PC-9 (cell line): ENCODE measurements at regions not wholly inside any gene's neighbourhood (a gene's known extent, or its start where the extent isn't known, plus 50 kb on each side); places are given as distances from the start of the nearest gene placed in this dataset.

ENCODE experiments used
- BruUV-seq: library from RNA; stranded (reverse); fragments of 400-500 nt; replicated peaks from 2 replicates; lab custom pipeline; 2021; lab: Mats Ljungman, UMichigan
- CTCF ChIA-PET: fragments of 300-600 bp; sonication (Branson Sonifier 250); formaldehyde crosslinking; loops from one replicate; lab custom pipeline; 2022; ENCODE audit warnings: antibody characterized with exemption; lab: Charles Lee
- POLR2A ChIA-PET: fragments of 300-600 bp; sonication (Branson Sonifier 250); formaldehyde crosslinking; loops from one replicate; lab custom pipeline; 2022; ENCODE audit warnings: antibody characterized with exemption; ENCODE audit not compliant: unreplicated experiment; lab: Charles Lee
- DNase-seq, 2 experiments: peaks; one replicate each; pipeline versions ENCODE4 v3.0.0 to v3.0.0-alpha.2; 2015 to 2022; ENCODE audit warnings: mixed read lengths in 1 of 2
- H2AFZ ChIP-seq: fragments of 200-600 bp; sonication (generic); 2 replicates; pipeline ENCODE4 v1.8.1; 2017; ENCODE audit warnings: antibody characterized with exemption
- H3F3A ChIP-seq: fragments of 200-600 bp; sonication (generic); 2 replicates; pipeline ENCODE4 v1.8.1; 2017; ENCODE audit warnings: antibody characterized with exemption, mild to moderate bottlenecking, low read depth; ENCODE audit not compliant: insufficient read depth
- H3K27ac ChIP-seq: fragments of 200-600 bp; sonication (generic); 2 replicates; pipeline ENCODE4 v1.6.1; 2016; ENCODE audit warnings: mixed run types
- H3K27me3 ChIP-seq: fragments of 200-600 bp; sonication (generic); 2 replicates; pipeline ENCODE4 v1.6.1; 2016; ENCODE audit warnings: low read depth, mixed run types; ENCODE audit not compliant: insufficient read depth
- H3K36me3 ChIP-seq: fragments of 200-600 bp; sonication (generic); 2 replicates; pipeline ENCODE4 v1.6.1; 2016; ENCODE audit warnings: low read depth, mixed run types
- H3K4me1 ChIP-seq: fragments of 200-600 bp; sonication (generic); replicated peaks from 2 replicates; pipeline ENCODE4 v1.6.1; 2016; ENCODE audit warnings: mixed run types; ENCODE audit not compliant: insufficient read depth
- H3K4me2 ChIP-seq: fragments of 200-600 bp; sonication (generic); 2 replicates; pipeline ENCODE4 v1.6.1; 2017; ENCODE audit warnings: mixed run types
- H3K4me3 ChIP-seq: fragments of 200-600 bp; sonication (generic); 2 replicates; pipeline ENCODE4 v1.6.1; 2016; ENCODE audit warnings: mixed run types
- H3K79me2 ChIP-seq: fragments of 200-600 bp; sonication (generic); 2 replicates; pipeline ENCODE4 v1.6.1; 2017; ENCODE audit warnings: low read depth, mixed run types
- H3K9me2 ChIP-seq: fragments of 200-600 bp; sonication (generic); 2 replicates; pipeline ENCODE4 v1.8.1; 2017; ENCODE audit warnings: mild to moderate bottlenecking; ENCODE audit not compliant: insufficient read depth
- H3K9me3 ChIP-seq: fragments of 200-600 bp; sonication (generic); 2 replicates; pipeline ENCODE4 v1.8.1; 2016; ENCODE audit warnings: low read depth; ENCODE audit not compliant: insufficient read depth
- H4K20me1 ChIP-seq: fragments of 200-600 bp; sonication (generic); 2 replicates; pipeline ENCODE4 v1.8.1; 2017; ENCODE audit not compliant: insufficient read depth
- CTCF ChIP-seq: fragments of 200-600 bp; sonication (generic); conservative IDR thresholded peaks from 2 replicates; pipeline ENCODE4 v1.6.1; 2017; ENCODE audit warnings: mixed run types, antibody characterized with exemption, mild to moderate bottlenecking, moderate library complexity
- EZH2 ChIP-seq: fragments of 200-600 bp; sonication (generic); IDR thresholded peaks from 2 replicates; pipeline ENCODE4 v1.8.0; 2017; ENCODE audit warnings: antibody characterized with exemption, low read depth
- intact Hi-C: fragments of 100-400 bp; cut with micrococcal nuclease; formaldehyde crosslinking; loops from one replicate; pipeline ENCODE4 v1.10.0; 2022; ENCODE audit not compliant: unreplicated experiment

- ChIA-PET CTCF (no interaction called here), POLR2A (no interaction called here)
- no peaks in the 10 kb centered on the region for H3K79me2 ChIP-seq
- no peak for TF ChIP-seq EZH2
- no peak for TF ChIP-seq CTCF
- H3K27ac ChIP-seq, result no peak overlapping the region
- H3K36me3 ChIP-seq, result no peaks in the 10 kb centered on the region
- no peaks in the 10 kb centered on the region for H3K9me3 ChIP-seq
- no peaks in the 10 kb centered on the region for H3K4me1 ChIP-seq
- no TSS peak for BruUV-seq
- no peaks in the 10 kb centered on the region for H4K20me1 ChIP-seq
- intact Hi-C loops, result no loop called here
- no peak overlapping the region for H3K4me3 ChIP-seq
- no peaks in the 10 kb centered on the region for H3F3A ChIP-seq
- H3K4me2 ChIP-seq, result no peak overlapping the region
- H3K9me2 ChIP-seq, result peaks cover 5% of the 10 kb centered on the region; the same call in 1 of the 2 replicates
- DNase-seq, result no peak
- no peak overlapping the region for H2AFZ ChIP-seq
- no peaks in the 10 kb centered on the region for H3K27me3 ChIP-seq
These were observed 646.6 kb upstream of the HS3ST5 start for GRCh38 chr6:114989279-114989964.

DNA sequence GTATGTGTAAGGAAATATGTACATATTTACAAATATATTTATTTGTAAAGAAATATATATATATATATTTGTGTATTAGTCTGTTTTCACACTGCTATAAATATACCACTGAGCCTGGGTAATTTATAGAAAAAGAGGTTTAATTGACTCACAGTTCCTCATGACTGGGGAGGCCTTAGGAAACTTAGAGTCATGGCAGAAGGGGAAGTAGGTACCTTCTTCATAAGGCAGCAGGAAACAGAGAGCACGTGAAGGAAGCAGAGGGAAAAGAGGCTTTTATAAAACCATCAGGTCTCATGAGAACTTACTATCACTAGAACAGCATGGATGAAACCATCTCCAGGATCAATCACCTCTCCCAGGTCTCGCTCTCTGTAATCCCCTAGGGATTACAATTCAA, 644.5 kb upstream of the HS3ST5 start:
- Histone ChIP-seq H3K79me2 (no peaks in the 10 kb centered on the region), H3K27ac (no peak overlapping the region), H3K9me3 (no peaks in the 10 kb centered on the region), H3K4me3 (no peak overlapping the region), H3F3A (no peaks in the 10 kb centered on the region), H2AFZ (no peak overlapping the region), H3K27me3 (no peaks in the 10 kb centered on the region), H3K4me1 (no peaks in the 10 kb centered on the region), H3K4me2 (no peak overlapping the region), H3K36me3 (no peaks in the 10 kb centered on the region), H3K9me2 (no peaks in the 10 kb centered on the region), H4K20me1 (no peaks in the 10 kb centered on the region)
- intact Hi-C loops, result no loop called here
- ChIA-PET POLR2A (no interaction called here), CTCF (no interaction called here)
- no peak for DNase-seq
- no TSS peak for BruUV-seq
- TF ChIP-seq EZH2 (no peak), CTCF (no peak)

DNA sequence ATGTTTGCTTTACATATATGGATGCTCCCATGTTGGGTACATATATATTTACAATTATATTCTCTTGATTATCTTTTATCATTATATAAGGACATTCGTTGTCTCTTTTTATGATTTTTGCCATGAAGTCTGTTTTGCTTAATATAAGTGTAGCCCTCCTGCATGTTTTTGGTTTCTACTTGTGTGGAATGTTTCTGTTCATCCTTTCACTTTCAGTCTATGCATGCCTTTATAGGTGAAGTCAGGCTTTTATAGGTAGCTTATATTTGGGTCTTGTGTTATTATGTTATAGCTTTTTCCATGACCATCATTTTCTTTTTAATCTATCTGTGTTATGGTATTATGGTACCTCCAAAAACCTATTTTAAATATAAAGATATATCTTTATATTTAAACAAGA, 612.5 kb upstream of the HS3ST5 start:
- BruUV-seq, result no TSS peak
- no peak overlapping the region for H3K27ac ChIP-seq
- no peaks in the 10 kb centered on the region for H3K27me3 ChIP-seq
- CTCF ChIA-PET, result no interaction called here
- H3K4me3 ChIP-seq, result no peak overlapping the region
- no peaks in the 10 kb centered on the region for H3K4me1 ChIP-seq
- no peaks in the 10 kb centered on the region for H4K20me1 ChIP-seq
- H3F3A ChIP-seq, result no peaks in the 10 kb centered on the region
- no peak overlapping the region for H2AFZ ChIP-seq
- no peaks in the 10 kb centered on the region for H3K9me2 ChIP-seq
- POLR2A ChIA-PET, result no interaction called here
- no peaks in the 10 kb centered on the region for H3K36me3 ChIP-seq
- no peak for TF ChIP-seq EZH2
- TF ChIP-seq CTCF, result no peak
- 0 out of 2 replicates have a peak, but pooled peaks cover 4% of the 10 kb centered on the region for H3K9me3 ChIP-seq
- intact Hi-C loops, result no loop called here
- no peaks in the 10 kb centered on the region for H3K79me2 ChIP-seq
- no peak overlapping the region for H3K4me2 ChIP-seq
- no peak for DNase-seq
